NCI-H748 treated with DMSO at 0.1 percent for 48 hours (cell line): ENCODE measurements at regions not wholly inside any gene's neighbourhood (a gene's known extent, or its start where the extent isn't known, plus 50 kb on each side); places are given as distances from the start of the nearest gene placed in this dataset.
"Not testable (repeated sequence)": the region's sequence is repeated elsewhere in the genome, so short reads cannot be mapped to it uniquely, and the experiment has no call there.

ENCODE experiments used
- DNase-seq: peaks from one replicate; lab custom pipeline; 2025; lab: John Stamatoyannopoulos, UW

DNA sequence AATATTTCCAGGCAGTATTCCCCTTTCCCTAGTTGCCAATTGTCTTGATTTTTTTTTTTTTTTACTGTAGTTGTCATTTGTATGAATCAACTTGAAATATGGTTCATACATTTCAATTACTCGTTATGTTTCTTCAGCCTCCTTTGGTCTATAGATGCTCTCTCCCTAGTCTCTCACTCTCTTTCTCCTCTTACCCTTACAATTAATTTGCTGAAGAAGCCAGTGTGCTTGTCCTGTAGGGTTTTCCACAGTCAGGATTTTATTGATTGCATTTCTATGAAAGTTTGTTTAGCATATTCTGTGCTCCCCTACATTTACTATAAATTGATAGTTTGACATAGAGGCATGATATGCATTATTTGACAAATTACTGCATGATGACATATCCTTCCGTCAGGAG is 112.0 kb upstream of the PRKCQ start:
- DNase-seq: no peak

- DNase-seq: no peak
These were observed 109.0 kb upstream of the PRKCQ start for GRCh38 chr10:6689036-6689435.

GRCh38 chr10:6680735-6681134 is 100.7 kb upstream of the PRKCQ start:
- no peak for DNase-seq

- DNase-seq: no peak
These were observed 98.9 kb upstream of the PRKCQ start for GRCh38 chr10:6678956-6679355.

DNA sequence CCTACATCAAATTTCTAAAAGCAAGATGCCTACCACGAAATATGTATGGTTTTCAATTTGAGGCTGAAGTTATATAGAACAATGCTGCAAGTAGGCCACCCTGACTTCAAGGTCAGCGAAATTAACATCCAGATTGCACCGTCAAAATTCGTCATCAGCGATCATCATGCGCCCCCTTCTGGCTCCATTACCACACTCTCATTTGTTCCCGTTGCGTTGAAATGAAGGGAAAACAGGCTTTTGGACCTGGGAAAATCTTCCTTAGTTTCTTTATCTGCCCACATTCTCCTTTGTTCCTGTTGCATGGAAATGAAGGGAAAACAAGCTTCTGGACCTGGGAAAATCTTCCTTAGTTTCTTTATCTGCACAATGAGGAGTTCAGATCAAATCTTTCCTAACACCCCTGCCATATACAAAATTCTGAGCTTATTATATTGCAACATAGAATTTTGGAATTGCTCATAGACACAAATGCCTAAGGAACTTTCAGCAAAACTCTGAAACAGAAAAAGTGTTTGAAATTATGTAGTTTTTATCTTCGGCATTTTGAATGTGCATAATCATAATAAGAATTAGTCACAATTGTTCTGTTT is 98.2 kb upstream of the PRKCQ start:
- DNase-seq: no peak

GRCh38 chr10:6677129-6677528 is 97.1 kb upstream of the PRKCQ start:
- not testable (repeated sequence) for DNase-seq

GRCh38 chr10:6674291-6674690 is 94.2 kb upstream of the PRKCQ start:
- DNase-seq: no peak

- DNase-seq: no peak
These were observed 91.9 kb upstream of the PRKCQ start for GRCh38 chr10:6671976-6672375.

DNA sequence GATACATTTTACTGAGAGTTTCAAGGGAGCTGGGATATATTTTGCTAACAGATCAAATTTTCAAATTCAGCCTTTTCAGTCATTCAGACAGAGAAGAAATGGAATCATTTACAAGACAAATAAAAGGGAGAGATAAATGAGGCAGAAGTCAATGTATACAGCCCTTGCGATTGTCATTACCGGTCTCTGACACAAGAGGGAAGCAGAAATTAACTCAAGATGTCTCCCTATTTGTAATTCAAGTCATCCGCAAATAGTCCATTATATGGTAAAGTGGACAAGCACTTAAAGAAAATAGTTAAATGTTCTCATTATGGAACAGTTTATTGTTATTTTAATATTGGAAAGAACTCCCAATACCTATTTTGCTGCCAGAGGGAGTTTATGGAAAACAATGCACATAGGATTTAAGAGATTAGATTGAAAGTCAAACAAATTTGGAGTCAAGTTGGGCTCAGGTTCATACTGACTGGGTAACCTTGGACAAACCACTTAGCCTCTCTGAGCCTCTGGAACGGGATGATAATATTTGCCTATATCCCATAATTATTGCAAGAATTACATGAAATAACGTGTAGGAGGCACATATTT is 89.3 kb upstream of the PRKCQ start:
- DNase-seq: peak; percentile 0

DNA sequence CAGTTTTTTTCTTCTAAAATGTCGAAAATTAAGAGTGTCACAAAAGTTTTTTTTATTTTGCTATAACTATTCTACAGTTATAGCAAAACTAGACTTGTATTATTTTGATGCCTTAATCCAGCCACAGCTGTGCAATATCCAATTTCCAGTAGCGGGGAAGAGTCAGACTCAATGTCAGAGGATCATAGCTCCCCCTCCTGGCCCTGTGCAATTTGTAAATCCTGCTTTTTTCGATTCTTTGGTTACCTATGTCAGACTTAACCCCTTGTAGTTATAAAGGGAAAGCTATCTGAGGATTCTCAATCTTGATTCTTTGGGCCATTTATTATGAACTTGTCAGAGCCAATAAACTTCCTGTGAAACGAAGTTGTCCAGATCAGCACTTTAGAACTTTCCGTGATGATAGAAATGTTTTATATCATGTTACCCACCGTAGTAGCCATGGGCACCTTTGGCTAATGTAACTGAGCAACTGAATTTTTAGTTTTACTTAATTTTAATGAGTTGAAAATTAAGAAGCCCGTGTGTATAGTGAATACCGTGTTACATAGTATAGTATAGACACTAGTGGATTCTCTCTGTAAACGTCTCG is 87.7 kb upstream of the PRKCQ start:
- DNase-seq: no peak

GRCh38 chr10:6667150-6667549 is 87.1 kb upstream of the PRKCQ start:
- no peak for DNase-seq

GRCh38 chr10:6665847-6666246 is 85.8 kb upstream of the PRKCQ start:
- DNase-seq: no peak

- DNase-seq: no peak
These were observed 80.4 kb upstream of the PRKCQ start for GRCh38 chr10:6660460-6660859.

GRCh38 chr10:6659451-6659850 is 79.4 kb upstream of the PRKCQ start:
- DNase-seq: no peak

DNA sequence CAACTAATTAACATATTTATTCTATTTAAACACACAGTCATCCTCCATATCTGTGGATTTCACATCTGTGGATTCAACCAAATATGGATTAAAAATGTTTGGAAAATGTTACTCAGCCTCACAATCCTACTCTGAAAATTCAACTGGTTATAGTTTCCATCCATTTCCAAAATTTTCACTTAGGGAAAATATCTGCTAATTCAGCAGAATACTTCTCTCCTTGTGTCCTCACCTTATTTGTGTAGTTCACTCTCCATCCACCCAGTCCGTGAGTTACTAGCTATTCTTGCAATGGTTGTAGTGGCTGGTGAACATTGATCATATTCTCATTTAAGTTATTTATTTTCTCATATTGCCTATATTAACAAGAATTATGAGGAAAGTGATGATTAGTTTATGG is 77.6 kb upstream of the PRKCQ start:
- no peak for DNase-seq

- DNase-seq: no peak
These were observed 77.1 kb upstream of the PRKCQ start for GRCh38 chr10:6657196-6657595.

DNA sequence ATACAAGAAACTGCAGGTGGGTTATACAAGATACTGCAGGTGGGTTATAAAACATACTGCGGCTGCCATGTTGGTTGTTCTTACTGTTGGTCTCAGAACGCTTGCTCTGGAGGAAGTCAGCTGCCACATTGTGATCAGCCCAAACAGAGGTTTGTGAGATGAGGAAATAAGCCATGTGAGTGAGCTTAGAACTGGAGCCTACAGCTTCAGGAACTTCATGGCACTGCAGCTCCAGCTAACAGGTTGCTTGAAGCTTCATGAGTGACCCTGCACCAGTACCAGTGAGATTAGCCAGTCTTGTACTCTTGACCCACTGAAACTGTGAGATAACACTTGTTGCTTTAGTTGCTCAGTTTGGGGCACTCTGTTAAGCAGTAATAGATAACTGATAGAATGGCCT is 74.5 kb upstream of the PRKCQ start:
- no peak for DNase-seq

- DNase-seq: no peak
These were observed 70.5 kb upstream of the PRKCQ start for GRCh38 chr10:6650586-6650985.

DNA sequence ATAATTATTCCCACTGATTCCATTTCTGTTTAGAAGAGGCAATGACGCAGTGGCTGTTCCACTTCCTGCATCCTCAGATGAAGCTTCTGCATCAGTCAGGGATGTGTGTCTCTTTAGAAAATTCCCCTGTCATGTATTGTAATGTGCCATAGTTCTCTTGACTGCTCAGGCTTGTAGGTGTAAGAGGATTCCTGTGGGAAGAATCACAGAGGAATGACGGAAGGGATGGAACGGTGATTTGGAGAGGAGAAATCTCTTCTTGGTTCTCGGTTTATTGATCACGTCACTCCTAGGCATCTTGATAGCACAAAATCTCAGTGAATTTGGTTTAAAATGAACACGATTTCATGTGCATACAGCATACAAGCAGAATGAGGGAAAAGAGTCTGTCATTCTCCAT is 69.8 kb upstream of the PRKCQ start:
- DNase-seq: no peak

DNA sequence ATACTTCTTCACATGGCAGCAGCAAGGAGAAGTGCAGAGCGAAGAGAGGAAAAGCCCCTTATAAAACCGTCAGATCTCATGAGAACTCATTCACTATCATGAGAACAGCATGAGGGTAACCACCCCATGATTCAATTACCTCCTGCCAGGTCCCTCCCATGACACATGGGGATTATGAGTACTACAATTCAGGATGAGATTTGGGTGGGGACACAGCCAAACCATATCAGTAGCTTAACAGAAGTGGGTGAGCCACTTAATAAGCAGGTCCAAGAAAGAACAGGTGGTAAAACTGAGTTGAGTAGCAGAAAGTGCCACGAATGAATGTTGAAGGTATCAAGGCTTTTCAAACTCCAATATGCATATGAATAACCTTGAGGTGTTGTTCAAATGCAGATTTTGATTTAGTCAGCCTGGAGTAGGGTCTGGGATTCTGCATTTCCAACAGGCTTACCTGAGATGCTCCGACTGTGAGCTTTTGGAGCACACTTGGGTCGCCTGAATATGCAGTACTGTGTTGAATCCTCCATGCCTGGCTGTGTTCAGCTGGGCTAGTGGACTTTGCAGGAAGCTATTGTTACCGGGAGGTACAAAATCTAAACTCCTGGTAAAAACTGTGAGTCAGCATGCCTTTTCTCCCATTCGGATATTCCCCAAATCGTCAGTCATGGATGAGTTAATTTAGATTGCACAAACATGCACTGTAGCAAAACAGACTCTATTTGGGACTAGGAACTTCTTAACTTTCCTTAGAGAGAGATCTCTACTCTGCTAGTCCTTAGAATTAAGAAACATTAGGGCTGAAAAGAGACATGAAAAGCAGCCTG is 69.0 kb upstream of the PRKCQ start:
- DNase-seq: no peak

DNA sequence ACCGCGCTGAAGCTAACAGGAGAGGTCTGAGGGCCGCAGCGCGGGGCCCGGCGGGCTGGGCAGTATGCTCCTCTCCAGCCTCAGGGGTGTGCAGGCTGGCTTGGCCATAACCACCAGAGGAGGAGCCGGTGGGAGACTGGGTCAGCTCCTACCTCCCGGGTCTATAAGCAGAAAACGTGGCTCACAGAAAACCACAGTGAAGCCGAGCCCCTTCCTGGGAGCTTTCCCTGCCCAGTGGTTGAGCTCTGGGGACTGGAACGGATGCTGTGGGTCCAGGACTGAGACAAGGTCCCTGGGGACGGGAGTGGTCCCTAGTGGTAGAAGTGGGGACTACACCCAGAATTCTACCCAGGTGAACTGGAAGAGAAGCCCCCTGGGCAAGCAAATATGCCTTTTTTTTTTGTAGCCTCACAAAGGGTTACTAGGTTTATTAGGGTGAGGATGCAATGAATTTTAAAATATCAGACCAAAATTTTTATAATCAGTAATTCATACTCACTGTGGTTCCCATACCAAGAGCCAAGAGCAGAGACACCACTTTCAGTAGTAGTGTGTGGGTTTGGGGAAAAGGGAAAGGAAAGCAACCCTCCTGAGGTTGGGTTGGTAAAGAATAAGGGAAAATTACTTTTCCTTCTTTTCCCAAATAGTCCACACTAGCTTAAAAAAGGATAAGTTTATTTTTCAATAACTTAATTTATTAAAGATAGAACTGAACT is 67.9 kb upstream of the PRKCQ start:
- DNase-seq: no peak

- no peak for DNase-seq
These were observed 63.9 kb upstream of the PRKCQ start for GRCh38 chr10:6643962-6644361.
